DND-41 (cell line): ENCODE measurements at regions not wholly inside any gene's neighbourhood (a gene's known extent, or its start where the extent isn't known, plus 50 kb on each side); places are given as distances from the start of the nearest gene placed in this dataset.

Experiments
- ATAC-seq: fragments of 200-7000 bp; cut with Tn5 transposase; 3 replicates; pipeline ENCODE4 v1.9.1; 2021; ENCODE audit warnings: low read depth; ENCODE audit not compliant: insufficient read depth
- DNase-seq: peaks from one replicate; pipeline ENCODE4 v3.0.0-alpha.2; 2020
- H2AFZ ChIP-seq: 2 replicates; pipeline ENCODE4 v1.6.0; 2012; ENCODE audit warnings: low read depth, low read length
- H3K27ac ChIP-seq: 2 replicates; pipeline ENCODE4 v1.5.1; 2012; ENCODE audit warnings: low read length, inconsistent platforms
- H3K27me3 ChIP-seq: fragments of 200-600 bp; sonication (generic); 2 replicates; pipeline ENCODE4 v1.6.0; 2012; ENCODE audit warnings: low read length, mild to moderate bottlenecking, inconsistent platforms; ENCODE audit not compliant: insufficient read depth, poor library complexity
- H3K36me3 ChIP-seq: 2 replicates; pipeline ENCODE4 v1.5.1; 2012; ENCODE audit warnings: low read length, inconsistent platforms; ENCODE audit not compliant: insufficient read depth
- H3K4me1 ChIP-seq: 2 replicates; pipeline ENCODE4 v1.5.1; 2012; ENCODE audit warnings: mild to moderate bottlenecking, low read length; ENCODE audit not compliant: insufficient read depth
- H3K4me2 ChIP-seq: 2 replicates; pipeline ENCODE4 v1.6.0; 2012; ENCODE audit warnings: mild to moderate bottlenecking, moderate library complexity, low read length, inconsistent platforms; ENCODE audit not compliant: insufficient read depth
- H3K4me3 ChIP-seq, 2 experiments: fragments of 200-600 bp in 1 of 2; shearing (Covaris generic) in 1 of 2; 2 replicates each; pipeline ENCODE4 v1.5.1; 2012 to 2016; ENCODE audit warnings: inconsistent platforms in 2 of 2, low read length in 2 of 2, mild to moderate bottlenecking in 2 of 2, low read depth in 1 of 2, moderate library complexity in 1 of 2
- H3K79me2 ChIP-seq: 2 replicates; pipeline ENCODE4 v1.6.0; 2012; ENCODE audit warnings: low read length, inconsistent platforms; ENCODE audit not compliant: insufficient read depth
- H3K9ac ChIP-seq: 2 replicates; pipeline ENCODE4 v1.6.0; 2012; ENCODE audit warnings: low read depth, mild to moderate bottlenecking, inconsistent platforms, low read length, moderate library complexity
- H3K9me3 ChIP-seq: 2 replicates; pipeline ENCODE4 v1.5.1; 2012; ENCODE audit warnings: low read length, moderate library complexity, mild to moderate bottlenecking, inconsistent platforms; ENCODE audit not compliant: insufficient read depth, severe bottlenecking
- H4K20me1 ChIP-seq: 2 replicates; pipeline ENCODE4 v1.6.0; 2012; ENCODE audit warnings: low read length; ENCODE audit not compliant: insufficient read depth
- EZH2 ChIP-seq: IDR thresholded peaks from 3 replicates; pipeline ENCODE4 v1.6.1; 2012; ENCODE audit warnings: borderline replicate concordance, low read depth, mild to moderate bottlenecking, moderate library complexity, low read length, inconsistent platforms; ENCODE audit not compliant: severe bottlenecking
- TF ChIP-seq, protein P1 (sequence below): IDR thresholded peaks from 2 replicates; pipeline ENCODE4 v1.5.1; 2012; ENCODE audit warnings: borderline replicate concordance, low read length, moderate library complexity, mild to moderate bottlenecking; ENCODE audit not compliant: poor library complexity, severe bottlenecking; ENCODE audit errors: extremely low read depth

DNA sequence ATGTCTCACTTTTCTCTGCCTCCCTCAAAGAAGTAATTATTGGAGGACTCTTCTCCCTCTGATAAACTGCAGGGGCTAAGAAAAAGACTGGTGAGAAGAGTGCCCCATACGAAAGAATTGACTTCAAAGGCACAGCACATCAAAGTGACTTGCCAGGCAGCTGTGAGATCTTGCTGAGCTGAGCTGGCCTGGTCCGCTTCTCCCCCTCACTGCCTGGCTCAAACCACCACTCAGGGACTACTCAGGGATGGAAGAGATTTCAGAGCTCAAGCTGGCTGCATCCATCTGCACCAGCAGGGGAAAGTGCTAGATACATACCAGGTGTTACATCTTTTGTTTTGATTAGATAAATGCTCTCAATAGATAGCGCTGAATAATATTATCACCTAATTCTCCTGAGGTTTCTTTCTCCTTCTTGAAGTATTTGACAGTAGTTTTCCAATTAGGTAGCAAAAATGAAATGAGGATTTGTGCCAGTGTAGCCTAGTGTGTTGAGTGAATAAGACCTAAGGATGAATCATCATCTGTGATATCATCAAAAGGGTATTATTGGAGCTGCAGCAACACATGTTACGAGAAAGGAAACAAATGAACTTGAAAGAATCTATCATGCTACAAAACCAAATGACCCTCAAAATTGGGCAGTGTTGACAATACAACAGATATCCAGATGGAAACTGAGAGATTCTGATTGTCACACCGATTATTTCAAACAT lies 379.8 kb downstream of the TBC1D4 start:
- TF ChIP-seq EZH2 = no peak
- TF ChIP-seq, protein P1, sequence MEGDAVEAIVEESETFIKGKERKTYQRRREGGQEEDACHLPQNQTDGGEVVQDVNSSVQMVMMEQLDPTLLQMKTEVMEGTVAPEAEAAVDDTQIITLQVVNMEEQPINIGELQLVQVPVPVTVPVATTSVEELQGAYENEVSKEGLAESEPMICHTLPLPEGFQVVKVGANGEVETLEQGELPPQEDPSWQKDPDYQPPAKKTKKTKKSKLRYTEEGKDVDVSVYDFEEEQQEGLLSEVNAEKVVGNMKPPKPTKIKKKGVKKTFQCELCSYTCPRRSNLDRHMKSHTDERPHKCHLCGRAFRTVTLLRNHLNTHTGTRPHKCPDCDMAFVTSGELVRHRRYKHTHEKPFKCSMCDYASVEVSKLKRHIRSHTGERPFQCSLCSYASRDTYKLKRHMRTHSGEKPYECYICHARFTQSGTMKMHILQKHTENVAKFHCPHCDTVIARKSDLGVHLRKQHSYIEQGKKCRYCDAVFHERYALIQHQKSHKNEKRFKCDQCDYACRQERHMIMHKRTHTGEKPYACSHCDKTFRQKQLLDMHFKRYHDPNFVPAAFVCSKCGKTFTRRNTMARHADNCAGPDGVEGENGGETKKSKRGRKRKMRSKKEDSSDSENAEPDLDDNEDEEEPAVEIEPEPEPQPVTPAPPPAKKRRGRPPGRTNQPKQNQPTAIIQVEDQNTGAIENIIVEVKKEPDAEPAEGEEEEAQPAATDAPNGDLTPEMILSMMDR = no peak
- Histone ChIP-seq H3K4me3 (no peak overlapping the region), H3K36me3 (no peaks in the 10 kb centered on the region), H3K9ac (no peak overlapping the region), H2AFZ (no peak overlapping the region), H3K27ac (no peak overlapping the region), H3K9me3 (no peaks in the 10 kb centered on the region), H3K27me3 (no peaks in the 10 kb centered on the region), H4K20me1 (no peaks in the 10 kb centered on the region), H3K79me2 (no peaks in the 10 kb centered on the region), H3K4me1 (no peaks in the 10 kb centered on the region), H3K4me2 (no peak overlapping the region)
- ATAC-seq = peak; percentile 91
- peak; percentile 42 for DNase-seq

DNA sequence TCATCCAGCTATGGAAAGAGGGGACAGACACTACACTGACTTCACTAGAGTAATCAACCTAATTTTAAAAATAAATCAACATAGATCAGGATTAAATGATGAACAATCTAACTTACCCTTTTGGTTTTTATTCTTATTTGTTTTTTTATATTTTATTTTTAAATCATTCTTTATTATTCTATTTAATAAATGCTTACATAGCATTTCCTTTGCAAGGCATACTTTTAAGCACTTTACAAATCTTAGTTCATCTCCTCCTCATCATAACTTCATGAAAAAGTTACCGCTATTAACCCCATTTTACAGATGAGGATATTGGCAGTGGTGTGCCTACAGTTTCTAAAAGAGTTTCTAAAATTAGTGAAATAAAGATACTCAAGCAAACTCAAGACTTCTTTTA lies 380.6 kb downstream of the TBC1D4 start:
- no peak overlapping the region for H3K9ac ChIP-seq
- no peaks in the 10 kb centered on the region for H3K36me3 ChIP-seq
- no peaks in the 10 kb centered on the region for H3K9me3 ChIP-seq
- no peak overlapping the region for H3K27ac ChIP-seq
- H3K4me2 ChIP-seq = no peak overlapping the region
- no peaks in the 10 kb centered on the region for H3K27me3 ChIP-seq
- no peak overlapping the region for H3K4me3 ChIP-seq
- ATAC-seq (no peak), DNase-seq (no peak)
- H3K79me2 ChIP-seq = no peaks in the 10 kb centered on the region
- H3K4me1 ChIP-seq = no peaks in the 10 kb centered on the region
- H2AFZ ChIP-seq = no peak overlapping the region
- H4K20me1 ChIP-seq = no peaks in the 10 kb centered on the region
- no peak for TF ChIP-seq EZH2

DNA sequence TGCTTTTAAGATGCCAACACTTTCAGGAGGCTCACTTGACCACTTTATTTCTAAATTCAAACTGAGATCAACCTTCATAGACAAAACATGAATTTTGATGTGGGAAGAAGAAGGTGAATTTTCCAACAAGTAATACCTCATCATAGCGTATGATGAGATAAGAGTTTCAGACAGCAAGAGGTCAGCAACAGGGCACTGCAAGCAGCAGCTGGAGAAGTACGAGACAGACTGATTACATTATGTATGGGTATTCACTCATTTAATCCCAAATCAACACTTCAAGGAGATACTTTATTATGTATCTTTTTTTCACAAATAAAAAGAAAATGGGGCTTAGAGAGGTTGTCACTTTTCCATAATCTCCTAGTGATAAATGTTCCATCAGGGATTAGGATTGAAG lies 389.8 kb downstream of the TBC1D4 start:
- Histone ChIP-seq H2AFZ (no peak overlapping the region), H4K20me1 (no peaks in the 10 kb centered on the region), H3K9me3 (no peaks in the 10 kb centered on the region), H3K79me2 (no peaks in the 10 kb centered on the region), H3K27me3 (no peaks in the 10 kb centered on the region), H3K9ac (no peak overlapping the region), H3K4me3 (no peak overlapping the region), H3K4me2 (no peak overlapping the region), H3K36me3 (no peaks in the 10 kb centered on the region), H3K27ac (no peak overlapping the region), H3K4me1 (no peaks in the 10 kb centered on the region)
- ATAC-seq (no peak), DNase-seq (no peak)
- no peak for TF ChIP-seq EZH2
- TF ChIP-seq, protein P1 = no peak

DNA sequence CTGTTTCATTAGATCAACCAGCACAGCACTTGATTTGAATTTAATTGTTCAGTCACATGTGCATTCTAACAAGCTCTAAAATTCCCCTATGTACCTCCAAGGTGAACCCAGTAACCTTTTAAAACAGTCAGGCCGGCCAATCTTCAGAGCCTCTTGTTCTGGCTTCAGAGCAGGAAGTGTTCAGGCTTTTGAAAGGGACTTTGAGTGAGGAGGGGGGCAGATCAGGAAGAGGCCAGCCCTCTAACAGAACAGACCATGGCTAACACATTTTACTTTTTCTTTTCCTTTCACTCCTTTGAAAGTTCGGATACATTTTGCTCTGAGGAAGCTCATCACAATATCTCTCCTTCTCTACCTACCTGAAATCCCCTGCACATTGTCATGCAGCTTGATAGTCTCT lies 390.3 kb downstream of the TBC1D4 start:
- ATAC-seq (no peak), DNase-seq (no peak)
- Histone ChIP-seq H3K27ac (no peak overlapping the region), H3K27me3 (no peaks in the 10 kb centered on the region), H3K4me3 (no peak overlapping the region), H3K36me3 (no peaks in the 10 kb centered on the region), H3K9me3 (no peaks in the 10 kb centered on the region), H3K4me2 (no peak overlapping the region), H4K20me1 (no peaks in the 10 kb centered on the region), H3K9ac (no peak overlapping the region), H3K4me1 (no peaks in the 10 kb centered on the region), H2AFZ (no peak overlapping the region), H3K79me2 (no peaks in the 10 kb centered on the region)
- TF ChIP-seq EZH2 = no peak
- TF ChIP-seq, protein P1 = no peak
